H1 (cell line): ENCODE measurements at regions not wholly inside any gene's neighbourhood (a gene's known extent, or its start where the extent isn't known, plus 50 kb on each side); places are given as distances from the start of the nearest gene placed in this dataset.

ENCODE experiments used
- CTCF ChIA-PET: fragments of 300-600 bp; sonication (Branson Sonifier 250); formaldehyde crosslinking; loops from one replicate; lab custom pipeline; 2021; ENCODE audit not compliant: partially characterized antibody; lab: Charles Lee
- POLR2A ChIA-PET: fragments of 300-600 bp; sonication (Branson Sonifier 250); formaldehyde crosslinking; loops from one replicate; lab custom pipeline; 2021; ENCODE audit warnings: inconsistent platforms; ENCODE audit not compliant: partially characterized antibody; lab: Charles Lee
- DNase-seq, 2 experiments: peaks; one replicate each; pipeline versions ENCODE4 v3.0.0 to v3.0.0-alpha.2; 2010 to 2022; ENCODE audit warnings: low spot score in 2 of 2, low read depth in 1 of 2, mixed read lengths in 1 of 2
- FAIRE-seq: peaks from 2 replicates; lab custom pipeline; 2011; peaks lifted over from hg19 to GRCh38; lab: Jason Lieb, UNC
- H2AFZ ChIP-seq: 2 replicates; pipeline ENCODE4 v1.8.1; 2012; ENCODE audit warnings: low read length, inconsistent platforms
- H2AK5ac ChIP-seq: 2 replicates; pipeline ENCODE4 v1.6.1; 2013; ENCODE audit warnings: low read depth, low read length
- H2BK120ac ChIP-seq: replicated peaks from 2 replicates; pipeline ENCODE3; 2013; ENCODE audit warnings: low read depth, low read length, inconsistent platforms
- H2BK12ac ChIP-seq: 2 replicates; pipeline ENCODE4 v1.6.1; 2013; ENCODE audit warnings: low read depth, low read length
- H2BK15ac ChIP-seq: 2 replicates; pipeline ENCODE4 v1.6.1; 2013; ENCODE audit warnings: low read length
- H2BK20ac ChIP-seq: 2 replicates; pipeline ENCODE4 v1.6.1; 2013; ENCODE audit warnings: low read length
- H2BK5ac ChIP-seq: 2 replicates; pipeline ENCODE4 v1.6.1; 2013; ENCODE audit warnings: low read depth, low read length
- H3K14ac ChIP-seq: 2 replicates; pipeline ENCODE4 v1.6.1; 2013; ENCODE audit warnings: inconsistent platforms; ENCODE audit not compliant: insufficient read length
- H3K18ac ChIP-seq: 2 replicates; pipeline ENCODE4 v1.6.1; 2013; ENCODE audit warnings: low read length; ENCODE audit errors: extremely low read depth
- H3K23ac ChIP-seq: 2 replicates; pipeline ENCODE4 v1.6.1; 2013; ENCODE audit warnings: inconsistent platforms; ENCODE audit not compliant: insufficient read length
- H3K23me2 ChIP-seq: 2 replicates; pipeline ENCODE4 v1.6.1; 2013; ENCODE audit warnings: low read depth, low read length
- H3K27ac ChIP-seq: 2 replicates; pipeline ENCODE4 v1.6.1; 2011; ENCODE audit warnings: low read depth, low read length, inconsistent platforms
- H3K27me3 ChIP-seq, 4 experiments: replicated peaks in 1 of 4; 1 replicate in 1 of 4; 2 replicates in 3 of 4; pipeline versions ENCODE4 v1.6.1 to v1.8.1; 2011 to 2013; ENCODE audit warnings: low read length in 3 of 4, mild to moderate bottlenecking in 3 of 4, inconsistent platforms in 2 of 4, mixed read lengths in 2 of 4, moderate library complexity in 1 of 4; ENCODE audit not compliant: control insufficient read depth in 3 of 4, insufficient read depth in 3 of 4; ENCODE audit errors: extremely low read depth in 1 of 4
- H3K36me3 ChIP-seq, 4 experiments: 2 replicates each; pipeline versions ENCODE4 v1.6.1 to v1.8.1; 2011 to 2013; ENCODE audit warnings: mild to moderate bottlenecking in 4 of 4, low read length in 3 of 4, moderate library complexity in 2 of 4, control low read depth in 1 of 4, inconsistent platforms in 1 of 4; ENCODE audit not compliant: insufficient read depth in 4 of 4, control insufficient read depth in 2 of 4
- H3K4ac ChIP-seq: replicated peaks from 2 replicates; pipeline ENCODE3; 2013; ENCODE audit warnings: low read length, low read depth, mixed read lengths, inconsistent platforms; ENCODE audit not compliant: insufficient read length
- H3K4me1 ChIP-seq, 4 experiments: replicated peaks in 1 of 4; 1 replicate in 1 of 4; 2 replicates in 3 of 4; pipeline versions ENCODE4 v1.6.1 to v1.8.1; 2011 to 2013; ENCODE audit warnings: low read length in 3 of 4, inconsistent platforms in 2 of 4, mixed read lengths in 1 of 4; ENCODE audit not compliant: insufficient read depth in 4 of 4, control insufficient read depth in 3 of 4
- H3K4me2 ChIP-seq, 2 experiments: 2 replicates each; pipeline versions ENCODE4 v1.6.1 to v1.8.1; 2011 to 2013; ENCODE audit warnings: low read depth in 2 of 2, low read length in 2 of 2, control low read depth in 1 of 2, inconsistent platforms in 1 of 2, mild to moderate bottlenecking in 1 of 2; ENCODE audit not compliant: insufficient read depth in 1 of 2
- H3K4me3 ChIP-seq, 4 experiments: fragments of 200-600, 300-600 bp in 1 of 4; sonication (generic), shearing (Covaris generic), sonication (Bioruptor Twin) in 1 of 4; 2 replicates each; pipeline versions ENCODE4 v1.5.1 to v1.8.1; 2011 to 2016; ENCODE audit warnings: low read length in 4 of 4, low read depth in 3 of 4, control low read depth in 2 of 4, inconsistent platforms in 2 of 4, mild to moderate bottlenecking in 2 of 4, mixed read lengths in 1 of 4, moderate library complexity in 1 of 4; ENCODE audit not compliant: insufficient read depth in 2 of 4; ENCODE audit errors: extremely low read depth in 1 of 4
- H3K56ac ChIP-seq: replicated peaks from 2 replicates; pipeline ENCODE3; 2013; ENCODE audit warnings: low read depth, mild to moderate bottlenecking, mixed read lengths, low read length, inconsistent platforms; ENCODE audit not compliant: insufficient read length
- H3K79me1 ChIP-seq: 2 replicates; pipeline ENCODE4 v1.6.1; 2013; ENCODE audit warnings: low read depth, low read length, control low read depth
- H3K79me2 ChIP-seq, 2 experiments: 2 replicates each; pipeline versions ENCODE4 v1.6.1 to v1.8.1; 2012 to 2013; ENCODE audit warnings: low read length in 2 of 2, mild to moderate bottlenecking in 2 of 2, inconsistent platforms in 1 of 2; ENCODE audit not compliant: insufficient read depth in 2 of 2, control insufficient read depth in 1 of 2
- H3K9ac ChIP-seq, 4 experiments: replicated peaks in 1 of 4; 1 replicate in 1 of 4; 2 replicates in 3 of 4; pipeline versions ENCODE4 v1.6.1 to v1.8.1; 2011 to 2013; ENCODE audit warnings: low read depth in 3 of 4, low read length in 3 of 4, control low read depth in 2 of 4, mild to moderate bottlenecking in 2 of 4, moderate library complexity in 2 of 4, inconsistent platforms in 1 of 4; ENCODE audit errors: extremely low read depth in 1 of 4
- H3K9me3 ChIP-seq, 2 experiments: 2 replicates each; pipeline versions ENCODE4 v1.6.1 to v1.8.1; 2012 to 2013; ENCODE audit warnings: mild to moderate bottlenecking in 2 of 2, moderate library complexity in 2 of 2, control low read depth in 1 of 2, inconsistent platforms in 1 of 2, low read depth in 1 of 2, low read length in 1 of 2, mixed read lengths in 1 of 2; ENCODE audit not compliant: insufficient read depth in 2 of 2
- H4K20me1 ChIP-seq, 2 experiments: replicated peaks in 1 of 2; 2 replicates each; pipeline versions ENCODE3 to v1.8.1; 2011 to 2013; ENCODE audit warnings: inconsistent platforms in 2 of 2, low read length in 2 of 2, mild to moderate bottlenecking in 1 of 2; ENCODE audit not compliant: insufficient read depth in 2 of 2, control insufficient read depth in 1 of 2
- H4K5ac ChIP-seq: 2 replicates; pipeline ENCODE4 v1.6.1; 2013; ENCODE audit warnings: low read length, low read depth, mixed read lengths, inconsistent platforms; ENCODE audit not compliant: insufficient read length
- H4K8ac ChIP-seq: 2 replicates; pipeline ENCODE4 v1.8.0; 2013; ENCODE audit warnings: mild to moderate bottlenecking, moderate library complexity, low read length, inconsistent platforms; ENCODE audit not compliant: insufficient read depth; ENCODE audit errors: extremely low read depth
- H4K91ac ChIP-seq: replicated peaks from 2 replicates; pipeline ENCODE3; 2013; ENCODE audit warnings: low read length, mixed read lengths, inconsistent platforms; ENCODE audit not compliant: insufficient read length
- CBX8 ChIP-seq: fragments of 300-800, 300-1000 bp; sonication (generic); IDR thresholded peaks from 2 replicates; pipeline ENCODE4 v1.7.1; 2016; ENCODE audit warnings: low read depth, low read length, borderline replicate concordance
- CHD2 ChIP-seq: IDR thresholded peaks from 2 replicates; pipeline ENCODE4 v1.6.1; 2012; ENCODE audit warnings: low read length, improper control_type of control experiment
- E2F6 ChIP-seq: IDR thresholded peaks from 2 replicates; pipeline ENCODE4 v1.6.1; 2012; ENCODE audit warnings: inconsistent platforms
- JUND ChIP-seq: IDR thresholded peaks from 2 replicates; pipeline ENCODE4 v1.6.1; 2011; ENCODE audit warnings: mild to moderate bottlenecking, improper control_type of control experiment, low read length
- MAX ChIP-seq: IDR thresholded peaks from 2 replicates; pipeline ENCODE4 v1.6.1; 2012; ENCODE audit warnings: inconsistent platforms
- PHF8 ChIP-seq: fragments of 200-600 bp; sonication (generic); conservative IDR thresholded peaks from 2 replicates; pipeline ENCODE4 v1.7.1; 2012; ENCODE audit warnings: low read depth, mild to moderate bottlenecking, inconsistent platforms, low read length, moderate library complexity
- POLR2AphosphoS5 ChIP-seq: IDR thresholded peaks from 2 replicates; pipeline ENCODE4 v1.6.1; 2011; ENCODE audit warnings: low read depth, low read length
- RFX5 ChIP-seq: IDR thresholded peaks from 2 replicates; pipeline ENCODE4 v1.6.1; 2011; ENCODE audit warnings: low read depth, low read length, improper control_type of control experiment, borderline replicate concordance
- RXRA ChIP-seq: IDR thresholded peaks from 2 replicates; pipeline ENCODE4 v1.6.1; 2011; ENCODE audit warnings: low read depth, mild to moderate bottlenecking, low read length, moderate library complexity; ENCODE audit not compliant: insufficient read depth
- YY1 ChIP-seq: IDR thresholded peaks from 2 replicates; pipeline ENCODE4 v1.6.1; 2011; ENCODE audit warnings: low read depth, mild to moderate bottlenecking, low read length
- WGBS, 2 experiments: shearing (Covaris generic) in 1 of 2; methylation state at CpG; one replicate each; pipeline versions ENCODE4 v1.1.6 to v1.1.7; 2013 to 2015; ENCODE audit warnings: low lambda C conversion rate in 2 of 2, mixed read lengths in 2 of 2, inconsistent platforms in 1 of 2, low coverage in 1 of 2, missing lambda C conversion rate in 1 of 2; ENCODE audit not compliant: insufficient replicate concordance in 2 of 2, insufficient coverage in 1 of 2, insufficient read length in 1 of 2; ENCODE audit errors: extremely low coverage in 1 of 2, missing lambda C conversion rate in 1 of 2; 5-methylcytosine and 5-hydroxymethylcytosine counted together

- Histone ChIP-seq H3K4me1 (no peaks in the 10 kb centered on the region), H2BK5ac (no peak overlapping the region), H3K4ac (no peak overlapping the region), H3K79me2 (no peaks in the 10 kb centered on the region), H3K14ac (no peak overlapping the region), H3K27ac (no peak overlapping the region), H2BK20ac (no peak overlapping the region), H2AFZ (no peak overlapping the region), H3K56ac (no peak overlapping the region), H3K23me2 (no peaks in the 10 kb centered on the region), H3K36me3 (no peaks in the 10 kb centered on the region), H2BK15ac (no peak overlapping the region), H3K23ac (no peak overlapping the region), H4K91ac (no peak overlapping the region), H2BK12ac (no peak overlapping the region), H3K9me3 (peaks cover 4% of the 10 kb centered on the region in 2 experiments; a peak in 2 of 4 replicates), H4K20me1 (no peaks in the 10 kb centered on the region), H3K4me2 (no peak overlapping the region), H4K5ac (no peak overlapping the region), H3K27me3 (no peaks in the 10 kb centered on the region), H2AK5ac (no peak overlapping the region), H3K9ac (no peak overlapping the region), H3K18ac (no peak overlapping the region), H3K79me1 (no peaks in the 10 kb centered on the region), H3K4me3 (no peak overlapping the region), H2BK120ac (no peak overlapping the region), H4K8ac (no peak overlapping the region)
- FAIRE-seq (no peak), DNase-seq (no peak)
- WGBS, 2 experiments = 75% methylated on average over 1 of the region's 1 CpG; no CpG with 5 or more reads in 1 of the 2 experiments
- POLR2A ChIA-PET = no interaction called here
- TF ChIP-seq CHD2 (no peak), E2F6 (no peak), PHF8 (no peak), RXRA (no peak), MAX (no peak), POLR2AphosphoS5 (no peak), YY1 (no peak), JUND (no peak), RFX5 (no peak), CBX8 (no peak)
- CTCF ChIA-PET = interaction anchor here (0.6 kb wide), 1 partner anchor 54 kb away, joined by 3 read pairs; no protein-coding TSS in a partner anchor
Measured at GRCh38 chr5:33136785-33137184, 304.0 kb upstream of the TARS1 start.
